ENCODE measurements at regions not wholly inside any gene's neighbourhood (a gene's known extent, or its start where the extent isn't known, plus 50 kb on each side); places are given as distances from the start of the nearest gene placed in this dataset.
"Not testable (repeated sequence)": the region's sequence is repeated elsewhere in the genome, so short reads cannot be mapped to it uniquely, and the experiment has no call there.

- DNase-seq = no peak
These were observed 195.8 kb upstream of the ZNF184 start for GRCh38 chr6:27668442-27669294.

GRCh38 chr6:27667657-27668441, 194.9 kb upstream of the ZNF184 start:
- DNase-seq = no peak

GRCh38 chr6:27667016-27667656, 194.2 kb upstream of the ZNF184 start:
- no peak for DNase-seq

- no peak for DNase-seq
These were observed 189.9 kb upstream of the ZNF184 start for GRCh38 chr6:27662769-27663168.

GRCh38 chr6:27662212-27662611, 189.3 kb upstream of the ZNF184 start:
- DNase-seq = not testable (repeated sequence)

GRCh38 chr6:27653143-27653825, 180.4 kb upstream of the ZNF184 start:
- not testable (repeated sequence) for DNase-seq

GRCh38 chr6:27651371-27651732, 178.4 kb upstream of the ZNF184 start:
- no peak for DNase-seq

- no peak for DNase-seq
These were observed 177.9 kb upstream of the ZNF184 start for GRCh38 chr6:27650620-27651370.

- no peak for DNase-seq
These were observed 171.6 kb upstream of the ZNF184 start for GRCh38 chr6:27644528-27644927.

- no peak for DNase-seq
These were observed 170.0 kb upstream of the ZNF184 start for GRCh38 chr6:27642744-27643456.

GRCh38 chr6:27635886-27636285, 163.0 kb upstream of the ZNF184 start:
- DNase-seq = not testable (repeated sequence)

- DNase-seq = not testable (repeated sequence)
These were observed 160.3 kb upstream of the ZNF184 start for GRCh38 chr6:27633221-27633688.

- no peak for DNase-seq
These were observed 158.7 kb upstream of the ZNF184 start for GRCh38 chr6:27631609-27631916.

- DNase-seq = no peak
These were observed 158.1 kb upstream of the ZNF184 start for GRCh38 chr6:27630727-27631608.

GRCh38 chr6:27624694-27625262, 151.9 kb upstream of the ZNF184 start:
- no peak for DNase-seq

GRCh38 chr6:27623103-27623502, 150.2 kb upstream of the ZNF184 start:
- no peak for DNase-seq

GRCh38 chr6:27619436-27619835, 146.5 kb upstream of the ZNF184 start:
- DNase-seq = no peak

- no peak for DNase-seq
These were observed 145.1 kb upstream of the ZNF184 start for GRCh38 chr6:27617700-27618689.

Measured in activated effector memory CD4-positive, alpha-beta T cell treated with Interleukin-2 at 50 U/mL for 16 hours (primary cell).